ENCODE measurements at regions not wholly inside any gene's neighbourhood (a gene's known extent, or its start where the extent isn't known, plus 50 kb on each side); places are given as distances from the start of the nearest gene placed in this dataset.
"Not testable (repeated sequence)": the region's sequence is repeated elsewhere in the genome, so short reads cannot be mapped to it uniquely, and the experiment has no call there.

DNA sequence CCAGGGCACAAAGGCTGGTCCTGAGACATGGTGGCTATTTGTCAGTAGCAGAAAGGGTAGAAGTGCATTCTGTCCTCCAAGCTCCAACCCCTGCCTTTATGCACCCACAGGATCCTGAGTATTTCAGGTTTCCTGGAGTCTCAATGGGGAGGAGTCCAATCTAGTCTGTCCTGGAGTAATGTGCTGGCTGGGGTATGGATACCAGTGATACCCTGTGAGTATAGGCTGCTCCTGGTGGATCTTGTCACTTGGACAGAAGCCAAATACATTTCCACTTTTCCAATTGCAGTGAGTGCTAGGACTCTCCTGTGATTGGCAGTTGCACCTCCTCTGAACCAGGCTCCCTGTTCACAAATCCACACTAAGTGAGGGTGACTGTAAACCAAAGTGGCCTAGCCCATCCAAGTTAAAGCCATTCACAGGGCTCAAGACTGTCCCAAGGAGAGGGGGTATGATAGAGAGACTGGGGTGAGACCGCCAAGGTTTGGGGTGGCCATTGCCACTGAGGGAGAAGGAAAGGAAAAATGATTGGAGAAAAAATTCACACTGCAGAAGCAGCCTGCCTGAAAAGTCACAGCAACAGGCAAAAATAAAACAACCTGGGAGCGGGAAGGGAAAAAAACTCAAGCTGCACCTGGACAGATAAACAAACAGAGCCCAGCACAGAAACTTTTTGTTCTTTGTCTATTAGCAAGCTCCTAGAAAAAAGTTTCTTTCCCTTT is 163.4 kb upstream of the ETV3 start:
- in situ Hi-C loops (cut with MboI; ENCODE audit: low sequenced_read_pairs in 4 of 4), result no loop called here
- no peak for TF ChIP-seq POLR2A (IDR thresholded peaks at IDR 0.05)
- TF ChIP-seq, protein P1, sequence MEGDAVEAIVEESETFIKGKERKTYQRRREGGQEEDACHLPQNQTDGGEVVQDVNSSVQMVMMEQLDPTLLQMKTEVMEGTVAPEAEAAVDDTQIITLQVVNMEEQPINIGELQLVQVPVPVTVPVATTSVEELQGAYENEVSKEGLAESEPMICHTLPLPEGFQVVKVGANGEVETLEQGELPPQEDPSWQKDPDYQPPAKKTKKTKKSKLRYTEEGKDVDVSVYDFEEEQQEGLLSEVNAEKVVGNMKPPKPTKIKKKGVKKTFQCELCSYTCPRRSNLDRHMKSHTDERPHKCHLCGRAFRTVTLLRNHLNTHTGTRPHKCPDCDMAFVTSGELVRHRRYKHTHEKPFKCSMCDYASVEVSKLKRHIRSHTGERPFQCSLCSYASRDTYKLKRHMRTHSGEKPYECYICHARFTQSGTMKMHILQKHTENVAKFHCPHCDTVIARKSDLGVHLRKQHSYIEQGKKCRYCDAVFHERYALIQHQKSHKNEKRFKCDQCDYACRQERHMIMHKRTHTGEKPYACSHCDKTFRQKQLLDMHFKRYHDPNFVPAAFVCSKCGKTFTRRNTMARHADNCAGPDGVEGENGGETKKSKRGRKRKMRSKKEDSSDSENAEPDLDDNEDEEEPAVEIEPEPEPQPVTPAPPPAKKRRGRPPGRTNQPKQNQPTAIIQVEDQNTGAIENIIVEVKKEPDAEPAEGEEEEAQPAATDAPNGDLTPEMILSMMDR (IDR thresholded peaks at IDR 0.05 in 4 of 5, conservative IDR thresholded peaks at IDR 0.05 in 1 of 5), result no peak

DNA sequence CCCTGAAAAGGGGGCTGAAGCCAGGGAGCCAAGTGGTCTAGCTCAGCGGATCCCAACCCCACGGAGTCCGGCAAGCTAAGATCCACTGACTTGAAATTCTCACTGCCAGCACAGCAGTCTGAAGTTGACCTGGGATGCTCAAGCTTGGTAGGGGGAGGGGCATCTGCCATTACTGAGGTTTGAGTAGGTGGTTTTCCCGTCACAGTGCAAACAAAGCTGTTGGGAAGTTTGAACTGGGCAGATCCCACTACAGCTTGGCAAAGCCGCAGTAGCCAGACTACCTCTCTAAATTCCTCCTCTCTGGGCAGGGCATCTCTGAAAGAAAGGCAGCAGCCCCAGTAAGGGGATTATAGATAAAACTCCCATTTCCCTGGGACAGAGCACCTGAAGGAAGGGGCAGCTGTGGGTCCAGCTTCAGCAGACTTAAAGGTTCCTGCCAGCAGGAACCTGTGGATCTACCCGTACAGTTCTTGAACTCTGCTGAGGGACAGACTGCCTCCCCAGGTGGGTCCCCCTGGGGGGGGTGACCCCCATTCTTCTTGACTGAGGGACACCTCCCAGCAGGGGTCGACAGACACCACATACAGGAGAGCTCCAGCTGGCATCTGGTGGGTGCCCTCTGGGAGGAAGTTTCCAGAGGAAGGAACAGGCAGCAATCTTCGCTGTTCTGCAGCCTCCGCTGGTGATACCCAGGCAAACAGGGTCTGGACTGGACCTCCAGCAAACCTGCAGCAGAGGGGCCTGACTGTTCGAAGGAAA is 156.4 kb upstream of the ETV3 start:
- H3K36me3 ChIP-seq; H3K4me1 ChIP-seq; H3K4me3 ChIP-seq; ATAC-seq; intact Hi-C loops (cut with DNase I; ENCODE audit: low total_unique reads); DNase-seq; H3K9me3 ChIP-seq; in situ Hi-C loops (cut with MboI; ENCODE audit: low sequenced_read_pairs in 4 of 4); H3K27me3 ChIP-seq; H3K27ac ChIP-seq: not testable (repeated sequence)

More for the DNA sequence above, 163.4 kb upstream of the ETV3 start:
- intact Hi-C loops (cut with DNase I; ENCODE audit: low total_unique reads), result no loop called here
- DNase-seq (no peak), ATAC-seq (no peak)
- H3K36me3 ChIP-seq, result no peaks in the 10 kb centered on the region
- H3K4me1 ChIP-seq, result no peaks in the 10 kb centered on the region
- no peaks in the 10 kb centered on the region for H3K27me3 ChIP-seq
- no peak overlapping the region for H3K4me3 ChIP-seq
- H3K9me3 ChIP-seq, result no peaks in the 10 kb centered on the region
- no peak overlapping the region for H3K27ac ChIP-seq

DNA sequence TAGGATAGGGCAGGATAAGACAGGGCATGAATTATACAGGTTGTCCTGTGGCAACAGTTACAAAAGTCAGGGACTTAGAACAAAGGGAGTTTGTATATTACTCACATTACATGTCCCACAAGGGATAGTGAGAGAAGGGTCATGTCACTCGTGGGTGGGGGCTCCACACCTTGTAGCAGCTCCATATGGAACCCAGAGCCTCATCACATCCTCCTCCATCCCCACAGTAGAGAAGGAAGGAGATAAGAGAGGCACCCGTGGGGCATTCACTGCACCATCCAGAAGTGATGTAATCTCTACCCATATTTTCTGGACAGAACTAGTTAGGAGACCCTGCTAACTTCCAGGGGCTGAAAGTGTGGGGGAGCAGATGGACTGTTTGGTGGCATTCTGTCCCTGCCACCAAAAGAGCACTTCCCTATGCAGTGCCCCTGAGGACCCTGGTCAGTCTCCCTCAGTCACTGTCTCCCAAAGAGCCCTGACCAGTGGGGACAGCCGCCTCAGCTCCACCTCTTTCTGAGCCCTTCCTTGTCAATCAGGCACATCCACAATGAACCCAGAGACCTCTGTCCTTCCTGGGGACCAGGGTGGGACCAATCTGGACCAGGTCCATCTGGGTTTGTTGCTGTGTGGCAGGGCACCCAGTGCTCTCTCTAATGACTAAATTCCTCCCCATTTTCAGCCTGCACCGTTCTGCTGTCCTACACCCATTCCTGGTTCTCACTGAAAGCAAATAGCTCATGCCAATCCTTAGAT is 154.8 kb upstream of the ETV3 start:
- H3K4me3 ChIP-seq, result no peak overlapping the region
- in situ Hi-C loops (cut with MboI; ENCODE audit: low sequenced_read_pairs in 4 of 4), result no loop called here
- intact Hi-C loops (cut with DNase I; ENCODE audit: low total_unique reads), result no loop called here
- no peak for TF ChIP-seq POLR2A (IDR thresholded peaks at IDR 0.05)
- TF ChIP-seq, protein P1 (IDR thresholded peaks at IDR 0.05 in 4 of 5, conservative IDR thresholded peaks at IDR 0.05 in 1 of 5), result no peak
- DNase-seq (no peak), ATAC-seq (no peak)
- H3K4me1 ChIP-seq, result no peaks in the 10 kb centered on the region
- no peaks in the 10 kb centered on the region for H3K36me3 ChIP-seq
- H3K9me3 ChIP-seq, result no peaks in the 10 kb centered on the region
- no peaks in the 10 kb centered on the region for H3K27me3 ChIP-seq
- no peak overlapping the region for H3K27ac ChIP-seq

DNA sequence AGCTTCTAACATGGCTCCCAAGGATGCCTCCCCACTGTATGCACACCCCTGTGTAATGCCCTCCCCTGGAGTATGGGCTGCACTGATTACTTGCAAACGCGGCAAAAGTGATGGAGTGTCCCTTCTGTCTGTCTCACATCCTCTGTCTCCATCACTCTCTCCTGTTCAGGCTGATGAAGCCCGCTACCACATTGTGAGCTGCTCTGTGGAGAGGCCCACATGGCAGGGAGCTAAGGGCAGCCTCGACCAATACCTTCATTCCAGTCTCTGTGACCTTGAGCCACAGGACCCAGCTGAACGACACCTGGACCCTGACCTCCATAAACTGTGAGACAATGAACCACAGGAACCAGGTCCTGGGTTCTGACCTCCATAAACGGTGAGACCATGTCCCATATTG is 154.1 kb upstream of the ETV3 start:
- DNase-seq, result no peak
- H3K4me3 ChIP-seq, result no peak overlapping the region
- H3K27me3 ChIP-seq, result no peaks in the 10 kb centered on the region
- no peaks in the 10 kb centered on the region for H3K9me3 ChIP-seq
- intact Hi-C loops (cut with DNase I; ENCODE audit: low total_unique reads) (no loop called here), in situ Hi-C loops (cut with MboI; ENCODE audit: low sequenced_read_pairs in 4 of 4) (no loop called here)
- no peaks in the 10 kb centered on the region for H3K36me3 ChIP-seq
- TF ChIP-seq POLR2A (IDR thresholded peaks at IDR 0.05), result no peak
- no peak for ATAC-seq
- H3K27ac ChIP-seq, result no peak overlapping the region
- no peaks in the 10 kb centered on the region for H3K4me1 ChIP-seq

DNA sequence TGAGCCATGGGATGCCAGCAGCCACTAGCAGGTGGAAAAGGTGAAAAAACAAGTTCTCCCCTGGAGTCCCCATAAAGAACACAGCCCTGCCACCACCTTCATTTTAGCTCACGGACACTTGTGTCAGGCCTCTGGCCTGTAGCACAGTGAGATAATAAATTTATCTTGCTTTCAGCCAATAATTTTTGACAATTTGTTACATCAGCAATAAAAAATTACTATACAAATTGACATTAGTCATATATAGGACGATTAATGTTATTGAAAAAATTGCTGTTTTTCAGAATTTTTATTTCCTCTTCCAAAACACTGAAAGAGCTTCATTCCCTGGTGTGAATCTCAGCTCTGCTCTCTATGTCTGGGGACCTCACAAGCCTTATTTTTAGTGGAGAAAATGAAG is 152.9 kb upstream of the ETV3 start:
- in situ Hi-C loops (cut with MboI; ENCODE audit: low sequenced_read_pairs in 4 of 4), result no loop called here

More for the DNA sequence above, 152.9 kb upstream of the ETV3 start:
- Histone ChIP-seq H3K27ac (no peak overlapping the region), H3K4me1 (no peaks in the 10 kb centered on the region), H3K4me3 (no peak overlapping the region), H3K36me3 (no peaks in the 10 kb centered on the region), H3K9me3 (no peaks in the 10 kb centered on the region), H3K27me3 (no peaks in the 10 kb centered on the region)
- TF ChIP-seq POLR2A (IDR thresholded peaks at IDR 0.05), result no peak
- TF ChIP-seq, protein P1 (IDR thresholded peaks at IDR 0.05 in 4 of 5, conservative IDR thresholded peaks at IDR 0.05 in 1 of 5), result no peak
- ATAC-seq, result no peak
- no peak for DNase-seq
- intact Hi-C loops (cut with DNase I; ENCODE audit: low total_unique reads), result no loop called here

Data from gastrocnemius medialis (tissue), 4 donors.